SIG-M5 (cell line): ENCODE measurements at regions not wholly inside any gene's neighbourhood (a gene's known extent, or its start where the extent isn't known, plus 50 kb on each side); places are given as distances from the start of the nearest gene placed in this dataset.

ENCODE experiments used
- DNase-seq: peaks from one replicate; lab custom pipeline; 2025; lab: John Stamatoyannopoulos, UW

DNA sequence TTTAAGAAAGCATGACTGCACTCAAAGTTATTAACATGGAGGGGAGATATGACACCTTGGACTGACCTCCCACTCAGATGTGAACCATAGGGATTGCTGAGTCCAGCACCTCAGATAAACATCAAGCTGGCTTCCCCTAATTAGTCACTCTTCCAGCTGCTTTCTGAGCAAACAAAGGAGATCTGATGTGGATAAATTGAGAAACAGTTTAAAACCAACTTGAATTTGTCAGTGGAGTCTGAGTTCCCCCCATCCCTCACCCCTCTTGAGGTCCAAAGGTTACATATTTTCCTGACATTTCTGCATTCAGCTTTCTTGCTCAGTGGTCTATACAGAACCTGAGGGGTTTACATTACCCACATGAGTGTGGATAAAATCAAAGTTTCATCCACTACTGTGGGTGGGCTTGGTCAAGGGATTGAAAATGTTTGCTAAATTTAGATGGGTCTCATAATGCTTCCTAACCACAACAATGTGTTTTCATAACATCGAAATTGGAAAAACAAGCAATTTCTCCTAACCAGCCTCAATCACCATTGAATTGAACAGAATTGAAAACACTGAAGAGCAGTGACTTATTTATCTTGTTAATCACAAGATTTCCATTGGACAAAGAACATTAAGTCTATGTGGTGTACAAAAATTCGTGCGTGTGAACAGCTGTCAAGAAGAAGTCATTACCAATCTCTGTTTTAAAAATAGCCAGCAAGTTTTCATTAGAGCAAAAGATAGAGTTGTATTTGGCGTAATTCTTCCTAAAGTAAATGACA lies 292.3 kb downstream of the METTL15 start:
- DNase-seq, result no peak

DNA sequence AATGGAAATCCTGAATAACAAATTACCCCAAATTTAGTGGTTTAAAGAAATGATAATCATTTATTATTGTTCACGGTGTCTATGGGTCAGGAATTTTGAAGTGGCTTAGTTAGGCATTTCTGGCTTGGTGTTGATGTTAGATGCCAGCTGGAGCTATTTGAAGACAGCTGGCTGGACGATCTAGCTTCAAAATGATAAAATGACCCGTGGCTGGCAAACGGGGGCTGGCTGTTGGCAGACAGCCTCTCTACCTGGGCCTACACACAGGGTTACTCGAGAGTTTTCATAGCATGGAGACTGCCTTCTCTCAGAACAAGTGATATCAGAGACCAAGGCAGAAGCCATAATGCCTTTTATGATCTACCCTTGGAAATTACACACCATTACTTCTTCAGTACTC lies 285.2 kb downstream of the METTL15 start:
- DNase-seq, result no peak

DNA sequence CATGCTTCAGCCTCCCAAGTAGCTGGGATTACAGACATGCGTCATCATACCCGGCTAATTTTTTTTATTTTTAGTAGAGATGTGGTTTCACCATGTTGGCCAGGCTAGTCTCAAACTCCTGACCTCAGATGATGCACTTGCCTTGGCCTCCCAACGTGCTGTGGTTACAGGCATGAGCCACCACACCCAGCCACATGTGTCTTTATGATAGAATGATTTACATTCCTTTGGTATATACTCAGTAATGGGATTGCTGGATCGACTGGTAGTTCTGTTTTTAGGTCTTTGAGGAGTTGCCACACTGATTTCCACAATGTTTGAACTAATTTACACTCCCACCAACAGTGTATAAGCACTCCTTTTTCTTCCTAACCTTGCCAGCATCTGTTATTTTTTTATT lies 276.2 kb downstream of the METTL15 start:
- DNase-seq, result no peak

DNA sequence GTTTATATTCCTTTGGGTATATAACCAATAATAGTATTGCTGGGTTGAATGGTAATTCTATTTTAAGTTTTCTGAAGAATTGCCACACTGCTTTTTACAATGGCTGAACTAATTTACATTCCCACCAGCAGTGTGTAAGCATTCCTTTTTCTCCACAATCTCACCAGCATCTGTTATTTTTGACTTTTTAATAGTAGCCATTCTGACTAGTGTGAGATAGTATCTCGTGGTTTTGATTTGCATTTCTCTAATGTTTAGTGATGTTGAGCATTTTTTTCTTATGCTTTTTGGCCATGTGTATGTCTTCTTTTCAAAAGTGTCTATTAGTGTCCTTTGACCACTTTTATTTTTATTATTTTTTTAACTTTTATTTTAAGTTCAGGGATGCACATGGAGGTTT lies 275.3 kb downstream of the METTL15 start:
- no peak for DNase-seq
